Esophagus (tissue), 2 donors: ENCODE measurements at regions not wholly inside any gene's neighbourhood (a gene's known extent, or its start where the extent isn't known, plus 50 kb on each side); places are given as distances from the start of the nearest gene placed in this dataset.

Experiments used
- H3K27ac ChIP-seq, 2 donors: one replicate each; pipeline ENCODE4 v1.5.1; 2013; ENCODE audit warnings: low read depth in 2 of 2, mild to moderate bottlenecking in 2 of 2, inconsistent platforms in 1 of 2, low read length in 1 of 2, moderate library complexity in 1 of 2
- H3K27me3 ChIP-seq, 2 donors: one replicate each; pipeline ENCODE4 v1.6.1; 2013; ENCODE audit warnings: low read length in 2 of 2, control low read depth in 1 of 2, mild to moderate bottlenecking in 1 of 2; ENCODE audit not compliant: insufficient read depth in 2 of 2, control insufficient read depth in 1 of 2
- H3K36me3 ChIP-seq, 2 donors: one replicate each; pipeline ENCODE4 v1.6.1; 2013; ENCODE audit warnings: low read length in 1 of 2; ENCODE audit not compliant: control insufficient read depth in 2 of 2, insufficient read depth in 2 of 2
- H3K4me1 ChIP-seq, 2 donors: one replicate each; pipeline ENCODE4 v1.6.1; 2013; ENCODE audit warnings: low read length in 1 of 2; ENCODE audit not compliant: control insufficient read depth in 2 of 2, insufficient read depth in 2 of 2
- H3K4me3 ChIP-seq, 2 donors: one replicate each; pipeline ENCODE4 v1.5.1; 2013; ENCODE audit warnings: low read length in 2 of 2, mild to moderate bottlenecking in 2 of 2, low read depth in 1 of 2, moderate library complexity in 1 of 2
- H3K9me3 ChIP-seq, 2 donors: one replicate each; pipeline ENCODE4 v1.6.1; 2013; ENCODE audit warnings: mild to moderate bottlenecking in 2 of 2, low read depth in 1 of 2, low read length in 1 of 2, moderate library complexity in 1 of 2; ENCODE audit not compliant: control insufficient read depth in 2 of 2, insufficient read depth in 1 of 2
- WGBS, 2 donors: extraction: QIAGEN DNeasy Blood & Tissue Kit; methylation state at CpG; one replicate each; pipeline ENCODE4 v1.1.7; 2013; 5-methylcytosine and 5-hydroxymethylcytosine counted together
- donor health status: healthy with polysubstance abuse.
- donor health status: Bipolar disorder and iron deficiency.

DNA sequence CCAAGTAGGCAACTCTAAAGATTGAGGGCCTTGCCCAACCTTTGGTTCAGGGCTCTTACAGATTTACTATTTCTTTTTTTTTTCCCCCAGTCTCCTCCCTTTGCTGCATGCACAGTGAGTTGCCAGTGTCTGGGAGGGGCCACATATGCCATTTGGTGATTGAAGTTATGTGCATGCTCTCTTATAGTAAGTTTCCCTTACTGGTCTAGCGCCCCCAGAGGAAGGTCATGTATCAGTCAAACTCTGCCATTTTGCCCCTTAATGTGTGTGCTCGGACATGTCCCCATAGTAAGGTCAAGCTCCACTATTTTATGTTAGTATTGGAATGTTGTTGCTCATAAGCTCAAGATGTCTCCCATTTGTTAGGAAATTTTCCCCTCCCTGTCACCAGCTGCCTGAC is 1138.0 kb upstream of the SLC10A2 start:
- Histone ChIP-seq H3K27me3 (no peaks in the 10 kb centered on the region), H3K36me3 (no peaks in the 10 kb centered on the region), H3K4me3 (no peak overlapping the region), H3K9me3 (no peaks in the 10 kb centered on the region), H3K4me1 (no peaks in the 10 kb centered on the region), H3K27ac (no peak overlapping the region)
- WGBS, 2 donors: 79 to 84% methylated on average over 2 of the region's 2 CpGs

DNA sequence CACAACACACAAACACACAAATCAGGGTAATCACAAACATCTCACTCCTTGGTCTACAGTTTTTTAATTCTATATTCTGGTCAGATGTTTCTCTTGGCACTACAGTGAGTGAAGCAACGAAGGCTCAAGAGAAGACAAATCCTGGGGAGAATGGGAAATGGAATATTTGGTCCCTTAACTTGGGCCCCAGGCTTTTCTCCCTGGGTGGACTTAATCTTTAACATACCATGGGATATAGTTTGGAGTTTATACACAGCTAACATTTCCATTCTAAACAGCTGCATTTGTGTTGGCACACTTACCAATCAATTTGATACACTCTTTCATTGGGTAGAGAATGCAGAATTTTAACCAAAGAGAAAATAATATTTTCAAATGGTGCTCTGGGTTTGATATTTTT is 1132.6 kb upstream of the SLC10A2 start:
- no peaks in the 10 kb centered on the region for H3K36me3 ChIP-seq
- no peaks in the 10 kb centered on the region for H3K4me1 ChIP-seq
- 53 to 67% methylated on average over 1 of the region's 1 CpG for WGBS, 2 donors
- H3K27me3 ChIP-seq: no peaks in the 10 kb centered on the region
- H3K27ac ChIP-seq: no peak overlapping the region
- peaks cover 0 to 3% of the 10 kb centered on the region in 2 donors for H3K9me3 ChIP-seq
- no peak overlapping the region for H3K4me3 ChIP-seq

DNA sequence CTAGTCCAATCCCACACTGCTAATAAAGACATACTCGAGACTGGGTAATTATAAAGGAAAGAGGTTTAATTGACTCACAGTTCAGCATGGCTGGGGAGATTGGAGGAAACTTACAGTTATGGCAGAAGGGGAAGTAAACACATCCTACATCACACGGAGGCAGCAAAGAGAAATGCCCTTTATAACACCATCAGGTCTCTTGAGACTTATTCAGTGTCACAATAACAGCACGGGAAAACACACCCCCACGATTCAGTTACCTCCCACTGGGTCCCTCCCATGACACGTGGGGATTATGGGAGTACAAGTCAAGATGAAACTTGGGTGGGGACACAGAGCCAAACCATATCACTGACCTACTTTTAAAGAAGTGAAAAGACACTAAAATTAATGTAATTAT is 1130.4 kb upstream of the SLC10A2 start:
- Histone ChIP-seq H3K4me1 (no peaks in the 10 kb centered on the region), H3K4me3 (no peak overlapping the region), H3K36me3 (no peaks in the 10 kb centered on the region), H3K27me3 (no peaks in the 10 kb centered on the region), H3K27ac (no peak overlapping the region), H3K9me3 (peaks cover 0 to 6% of the 10 kb centered on the region in 2 donors)
- WGBS, 2 donors: 72% methylated on average over 5 of the region's 5 CpGs

DNA sequence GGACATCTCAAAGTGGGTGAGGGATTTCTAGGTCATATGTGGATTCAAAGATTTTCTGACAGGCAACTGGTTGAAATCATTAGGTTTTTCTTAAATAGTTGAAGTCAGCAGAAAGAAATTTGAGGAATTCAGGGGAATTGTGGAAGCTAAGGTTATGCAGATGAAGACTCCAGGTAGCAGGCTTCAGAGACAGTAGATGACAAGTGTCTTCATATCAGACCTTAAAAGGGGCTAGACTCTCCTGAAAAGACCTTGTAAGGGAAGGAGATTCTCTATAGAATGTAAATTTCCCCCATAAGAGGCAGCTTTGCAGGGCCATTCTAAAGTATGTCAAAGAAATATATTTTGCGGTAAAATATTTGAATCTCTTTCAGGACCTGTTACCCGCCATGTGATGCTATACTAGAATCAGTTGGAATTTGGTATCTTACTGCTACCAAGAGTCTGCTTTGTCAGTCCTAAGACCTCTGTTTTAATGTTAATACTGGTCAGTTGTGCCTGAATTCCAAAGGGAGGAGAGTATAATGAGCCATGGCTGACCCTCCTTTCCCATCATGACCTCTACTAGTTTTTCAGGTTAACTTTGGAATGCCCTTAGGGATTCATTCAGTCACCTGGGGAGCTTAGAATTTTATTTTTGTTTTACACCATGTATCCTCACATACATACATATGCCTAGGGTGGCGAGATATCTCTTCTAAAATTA is 1115.5 kb upstream of the SLC10A2 start:
- no peak overlapping the region for H3K27ac ChIP-seq
- no peaks in the 10 kb centered on the region for H3K27me3 ChIP-seq
- H3K36me3 ChIP-seq: no peaks in the 10 kb centered on the region
- H3K9me3 ChIP-seq: no peaks in the 10 kb centered on the region
- no peak overlapping the region for H3K4me3 ChIP-seq
- 88 to 92% methylated on average over 3 of the region's 3 CpGs for WGBS, 2 donors
- H3K4me1 ChIP-seq: no peaks in the 10 kb centered on the region

DNA sequence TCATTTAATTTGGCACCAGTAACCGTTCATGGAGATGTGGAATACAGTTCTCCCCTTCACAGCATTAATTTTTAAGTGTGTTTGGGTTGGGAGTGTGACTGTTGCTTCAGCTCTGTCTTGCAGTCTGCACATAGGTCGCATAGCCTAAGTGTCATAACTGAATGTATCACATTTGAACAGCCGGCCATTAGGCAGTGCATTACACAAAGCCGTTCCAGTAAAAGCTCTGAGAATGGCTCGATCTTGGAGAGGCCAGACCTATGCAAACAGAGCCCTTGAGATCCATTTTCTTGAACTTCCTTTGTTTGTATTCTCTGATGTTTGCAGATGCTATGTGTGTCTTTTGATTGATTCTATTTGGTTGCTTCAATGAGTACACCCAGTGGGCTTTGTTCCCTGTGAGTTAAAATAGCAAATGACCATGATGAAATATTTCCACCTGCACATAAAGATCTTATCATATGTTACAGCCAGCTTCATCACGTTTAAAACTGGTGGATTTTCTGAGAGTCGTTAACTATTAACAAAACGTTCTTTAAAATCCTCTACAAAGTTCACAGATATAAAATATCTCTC is 1104.9 kb upstream of the SLC10A2 start:
- no peaks in the 10 kb centered on the region for H3K36me3 ChIP-seq
- no peak overlapping the region for H3K27ac ChIP-seq
- H3K27me3 ChIP-seq: no peaks in the 10 kb centered on the region
- 47 to 56% methylated on average over 8 of the region's 8 CpGs for WGBS, 2 donors
- no peaks in the 10 kb centered on the region for H3K9me3 ChIP-seq
- H3K4me3 ChIP-seq: no peak overlapping the region
- no peaks in the 10 kb centered on the region for H3K4me1 ChIP-seq

DNA sequence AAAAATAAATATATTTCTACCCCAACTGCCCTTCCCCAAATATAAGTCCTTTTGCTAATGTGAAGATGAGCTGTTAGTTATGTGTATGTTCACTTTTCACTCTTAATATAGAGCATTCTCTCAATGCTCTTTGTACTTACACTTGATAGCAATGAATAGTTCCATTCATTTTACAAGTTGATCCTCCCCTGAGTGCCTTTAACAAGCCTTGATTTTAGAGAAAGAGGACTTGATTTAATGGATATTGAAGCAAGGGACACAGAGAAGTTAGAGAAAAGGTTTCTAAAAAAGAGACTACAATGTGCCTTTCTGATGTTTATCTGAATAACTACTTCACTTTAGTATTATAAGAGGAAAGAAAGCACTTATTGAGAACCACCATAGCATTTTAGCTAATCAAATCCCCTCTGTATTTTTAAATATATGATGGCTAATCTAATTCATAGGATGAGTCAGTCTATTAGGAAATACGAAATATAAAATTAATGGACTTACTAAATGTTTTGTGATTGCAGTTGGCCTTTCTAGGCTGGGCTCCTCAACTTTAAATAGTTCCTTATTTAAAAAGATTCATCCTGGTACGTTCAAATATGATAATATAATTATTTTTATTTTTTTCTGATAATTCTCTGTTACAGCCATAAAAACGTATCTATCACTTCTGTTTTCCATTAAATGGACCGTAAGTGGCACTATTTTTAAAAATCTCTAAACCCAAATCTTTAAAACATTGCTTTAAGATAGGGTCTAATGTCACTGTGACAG is 1097.8 kb upstream of the SLC10A2 start:
- Histone ChIP-seq H3K27ac (no peak overlapping the region), H3K4me3 (no peak overlapping the region), H3K4me1 (no peaks in the 10 kb centered on the region), H3K36me3 (no peaks in the 10 kb centered on the region), H3K27me3 (no peaks in the 10 kb centered on the region), H3K9me3 (no peaks in the 10 kb centered on the region)
- 76 to 81% methylated on average over 4 of the region's 4 CpGs for WGBS, 2 donors

DNA sequence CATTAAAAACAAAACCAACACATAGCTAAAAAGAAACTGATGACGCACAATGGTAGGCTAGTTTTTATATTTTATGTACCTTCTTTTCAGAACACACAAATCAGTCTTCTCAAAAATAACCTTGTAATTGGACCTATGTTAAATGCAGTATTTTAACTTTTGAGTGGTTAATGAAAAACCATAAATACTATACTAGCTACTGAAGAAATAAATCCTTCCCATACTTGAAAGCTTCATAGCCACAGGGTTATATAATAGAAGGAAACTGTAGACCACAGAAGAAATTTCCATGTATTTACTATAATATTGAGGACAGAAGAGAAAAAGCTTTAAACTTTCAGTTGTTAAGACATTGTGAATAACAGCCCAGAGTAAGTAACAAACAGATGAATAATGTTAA is 1094.3 kb upstream of the SLC10A2 start:
- H3K4me1 ChIP-seq: no peaks in the 10 kb centered on the region
- no peaks in the 10 kb centered on the region for H3K27me3 ChIP-seq
- no peak overlapping the region for H3K4me3 ChIP-seq
- WGBS, 2 donors: 89 to 91% methylated on average over 1 of the region's 1 CpG
- no peaks in the 10 kb centered on the region for H3K9me3 ChIP-seq
- no peaks in the 10 kb centered on the region for H3K36me3 ChIP-seq
- no peak overlapping the region for H3K27ac ChIP-seq

DNA sequence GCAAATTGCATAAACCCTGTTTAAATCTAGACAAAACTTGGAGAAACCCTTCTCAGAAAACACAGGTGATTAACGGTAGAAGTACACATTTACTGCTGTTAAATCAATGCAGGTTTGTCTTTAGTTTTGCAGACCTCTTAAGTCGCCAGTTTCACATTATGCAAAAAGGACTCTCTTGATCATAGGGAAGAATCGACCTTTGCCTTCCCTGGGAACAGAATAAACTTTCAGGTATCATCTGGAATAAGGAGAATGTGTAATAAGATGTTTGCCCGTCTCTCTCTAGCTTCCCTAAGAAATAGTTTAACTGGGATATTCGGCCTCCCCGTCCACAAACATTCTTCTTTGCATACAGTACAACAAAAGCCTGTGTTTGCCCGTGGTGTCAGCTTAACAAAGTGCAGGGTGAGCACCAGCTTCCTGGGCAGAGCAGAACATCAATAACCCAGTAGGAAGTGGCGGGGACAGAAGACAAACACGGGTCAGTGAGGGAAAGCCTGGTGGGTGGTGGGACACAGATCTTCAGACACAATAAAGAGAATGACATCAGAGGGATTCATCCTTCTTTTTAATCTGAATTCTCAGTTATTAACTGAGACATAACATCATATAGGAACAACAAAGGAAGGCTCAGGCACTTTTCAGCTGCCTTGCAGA is 1077.7 kb upstream of the SLC10A2 start:
- Histone ChIP-seq H3K27ac (no peak overlapping the region), H3K27me3 (no peaks in the 10 kb centered on the region), H3K4me3 (no peak overlapping the region), H3K36me3 (no peaks in the 10 kb centered on the region), H3K9me3 (peaks cover 0 to 2% of the 10 kb centered on the region in 2 donors), H3K4me1 (no peaks in the 10 kb centered on the region)
- 31 to 50% methylated on average over 9 of the region's 9 CpGs for WGBS, 2 donors

DNA sequence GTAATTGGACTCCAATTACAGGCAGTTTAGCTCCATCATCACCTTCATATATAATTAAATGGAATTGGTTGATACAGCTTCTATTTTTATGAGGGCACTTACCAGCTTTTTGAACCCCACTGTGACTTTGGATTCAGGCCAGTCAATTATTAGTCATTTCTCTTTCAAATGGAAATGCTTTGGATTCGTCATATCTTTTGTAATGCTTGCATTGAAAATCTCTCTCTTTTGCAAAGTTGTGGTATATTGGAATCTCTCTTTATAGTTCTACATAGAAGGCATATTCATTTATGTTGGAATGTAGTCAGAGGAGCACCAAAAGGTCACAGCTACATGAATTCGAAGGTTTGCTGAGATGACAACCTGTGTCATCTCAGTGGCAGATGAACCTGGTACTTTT is 1074.3 kb upstream of the SLC10A2 start:
- H3K4me3 ChIP-seq: no peak overlapping the region
- WGBS, 2 donors: 61 to 64% methylated on average over 2 of the region's 2 CpGs
- H3K27me3 ChIP-seq: no peaks in the 10 kb centered on the region
- no peak overlapping the region for H3K27ac ChIP-seq
- no peaks in the 10 kb centered on the region for H3K9me3 ChIP-seq
- no peaks in the 10 kb centered on the region for H3K4me1 ChIP-seq
- no peaks in the 10 kb centered on the region for H3K36me3 ChIP-seq
